ENCODE measurements at regions not wholly inside any gene's neighbourhood (a gene's known extent, or its start where the extent isn't known, plus 50 kb on each side); places are given as distances from the start of the nearest gene placed in this dataset.

- no peak for TF ChIP-seq POLR2AphosphoS5 (IDR thresholded peaks at IDR 0.05)
- TF ChIP-seq CTCF (IDR thresholded peaks at IDR 0.05), result no peak
- no peak for TF ChIP-seq EP300 (IDR thresholded peaks at IDR 0.05)
Observed at GRCh38 chr10:64271508-64271907, 750.3 kb downstream of the REEP3 start.
